ENCODE measurements at regions not wholly inside any gene's neighbourhood (a gene's known extent, or its start where the extent isn't known, plus 50 kb on each side); places are given as distances from the start of the nearest gene placed in this dataset.

DNA sequence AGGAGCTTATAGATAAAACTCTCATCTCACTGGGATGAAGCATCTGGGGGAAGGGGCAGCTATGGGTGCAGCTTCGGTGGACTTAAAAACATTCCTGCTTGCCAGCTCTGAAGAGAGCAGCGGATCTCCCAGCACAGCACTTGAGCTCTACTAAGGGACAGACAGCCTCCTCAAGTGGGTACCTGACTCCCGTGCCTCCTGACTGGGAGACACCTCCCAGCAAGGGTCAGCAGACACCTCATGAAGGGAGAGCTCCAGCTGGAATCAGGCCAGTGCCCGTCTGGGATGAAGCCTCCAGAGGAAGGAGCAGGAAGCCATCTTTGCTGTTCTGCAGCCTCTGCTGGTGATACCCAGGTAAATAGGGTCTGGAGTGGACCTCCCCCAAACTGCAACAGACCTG lies 345.2 kb upstream of the SYT1 start:
- Histone ChIP-seq H3K9ac (no peak overlapping the region), H3K27me3 (ENCODE audit: insufficient read depth) (no peaks in the 10 kb centered on the region), H3K9me2 (no peaks in the 10 kb centered on the region), H3K27ac (ENCODE audit: low read depth in 2 of 2, low read length in 1 of 2) (no peak overlapping the region), H4K20me1 (ENCODE audit: insufficient read depth) (no peaks in the 10 kb centered on the region), H3K79me2 (ENCODE audit: insufficient read depth) (no peaks in the 10 kb centered on the region), H3K4me2 (no peak overlapping the region), H2AFZ (ENCODE audit: low read depth) (no peak overlapping the region), H3K36me3 (replicated peaks in 1 of 2; ENCODE audit: control insufficient read depth in 1 of 2, insufficient read depth in 2 of 2, low read length in 1 of 2) (no peaks in the 10 kb centered on the region), H3F3A (replicated peaks; ENCODE audit: insufficient read depth) (no peaks in the 10 kb centered on the region), H3K9me3 (no peaks in the 10 kb centered on the region), H3K4me1 (ENCODE audit: control insufficient read depth in 1 of 2, insufficient read depth in 2 of 2, low read depth in 1 of 2, low read length in 1 of 2) (no peaks in the 10 kb centered on the region), H3K4me3 (ENCODE audit: low read depth in 2 of 2, low read length in 1 of 2) (no peak overlapping the region)
- DNase-seq, result no peak
- ChIA-PET CTCF (no interaction called here), POLR2A (no interaction called here)
- 47% methylated on average over 3 of the region's 4 CpGs for WGBS (ENCODE audit: low lambda C conversion rate)
- TF ChIP-seq FOXJ3 (CRISPR knock-in tag; IDR thresholded peaks at IDR 0.05) (no peak), SIN3A (IDR thresholded peaks at IDR 0.05; ENCODE audit: borderline replicate concordance, low read depth, low read length) (no peak), FOSL2 (IDR thresholded peaks at IDR 0.05; ENCODE audit: borderline replicate concordance, low read depth) (no peak), NFIC (IDR thresholded peaks at IDR 0.05; ENCODE audit: borderline replicate concordance) (no peak), GABPA (IDR thresholded peaks at IDR 0.05; ENCODE audit: low read depth) (no peak), MEF2A (IDR thresholded peaks at IDR 0.05; ENCODE audit: borderline replicate concordance, low read depth) (no peak), RCOR1 (IDR thresholded peaks at IDR 0.05; ENCODE audit: low read length) (no peak), MXI1 (IDR thresholded peaks at IDR 0.05; ENCODE audit: low read depth, low read length) (no peak), TCF12 (IDR thresholded peaks at IDR 0.05) (no peak), POLR2AphosphoS5 (IDR thresholded peaks at IDR 0.05; ENCODE audit: low read depth, low read length) (no peak), JUND (IDR thresholded peaks at IDR 0.05) (no peak), YY1 (IDR thresholded peaks at IDR 0.05; ENCODE audit: low read depth) (no peak)
- TF ChIP-seq, protein P1, sequence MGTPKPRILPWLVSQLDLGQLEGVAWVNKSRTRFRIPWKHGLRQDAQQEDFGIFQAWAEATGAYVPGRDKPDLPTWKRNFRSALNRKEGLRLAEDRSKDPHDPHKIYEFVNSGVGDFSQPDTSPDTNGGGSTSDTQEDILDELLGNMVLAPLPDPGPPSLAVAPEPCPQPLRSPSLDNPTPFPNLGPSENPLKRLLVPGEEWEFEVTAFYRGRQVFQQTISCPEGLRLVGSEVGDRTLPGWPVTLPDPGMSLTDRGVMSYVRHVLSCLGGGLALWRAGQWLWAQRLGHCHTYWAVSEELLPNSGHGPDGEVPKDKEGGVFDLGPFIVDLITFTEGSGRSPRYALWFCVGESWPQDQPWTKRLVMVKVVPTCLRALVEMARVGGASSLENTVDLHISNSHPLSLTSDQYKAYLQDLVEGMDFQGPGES (IDR thresholded peaks at IDR 0.05; ENCODE audit: low read depth, low read length), result no peak
- TF ChIP-seq, protein P2, sequence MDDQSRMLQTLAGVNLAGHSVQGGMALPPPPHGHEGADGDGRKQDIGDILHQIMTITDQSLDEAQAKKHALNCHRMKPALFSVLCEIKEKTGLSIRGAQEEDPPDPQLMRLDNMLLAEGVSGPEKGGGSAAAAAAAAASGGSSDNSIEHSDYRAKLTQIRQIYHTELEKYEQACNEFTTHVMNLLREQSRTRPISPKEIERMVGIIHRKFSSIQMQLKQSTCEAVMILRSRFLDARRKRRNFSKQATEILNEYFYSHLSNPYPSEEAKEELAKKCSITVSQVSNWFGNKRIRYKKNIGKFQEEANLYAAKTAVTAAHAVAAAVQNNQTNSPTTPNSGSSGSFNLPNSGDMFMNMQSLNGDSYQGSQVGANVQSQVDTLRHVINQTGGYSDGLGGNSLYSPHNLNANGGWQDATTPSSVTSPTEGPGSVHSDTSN (IDR thresholded peaks at IDR 0.05), result no peak
- TF ChIP-seq, protein P3, sequence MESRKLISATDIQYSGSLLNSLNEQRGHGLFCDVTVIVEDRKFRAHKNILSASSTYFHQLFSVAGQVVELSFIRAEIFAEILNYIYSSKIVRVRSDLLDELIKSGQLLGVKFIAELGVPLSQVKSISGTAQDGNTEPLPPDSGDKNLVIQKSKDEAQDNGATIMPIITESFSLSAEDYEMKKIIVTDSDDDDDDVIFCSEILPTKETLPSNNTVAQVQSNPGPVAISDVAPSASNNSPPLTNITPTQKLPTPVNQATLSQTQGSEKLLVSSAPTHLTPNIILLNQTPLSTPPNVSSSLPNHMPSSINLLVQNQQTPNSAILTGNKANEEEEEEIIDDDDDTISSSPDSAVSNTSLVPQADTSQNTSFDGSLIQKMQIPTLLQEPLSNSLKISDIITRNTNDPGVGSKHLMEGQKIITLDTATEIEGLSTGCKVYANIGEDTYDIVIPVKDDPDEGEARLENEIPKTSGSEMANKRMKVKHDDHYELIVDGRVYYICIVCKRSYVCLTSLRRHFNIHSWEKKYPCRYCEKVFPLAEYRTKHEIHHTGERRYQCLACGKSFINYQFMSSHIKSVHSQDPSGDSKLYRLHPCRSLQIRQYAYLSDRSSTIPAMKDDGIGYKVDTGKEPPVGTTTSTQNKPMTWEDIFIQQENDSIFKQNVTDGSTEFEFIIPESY (IDR thresholded peaks at IDR 0.05; ENCODE audit: borderline replicate concordance, low read depth), result no peak

DNA sequence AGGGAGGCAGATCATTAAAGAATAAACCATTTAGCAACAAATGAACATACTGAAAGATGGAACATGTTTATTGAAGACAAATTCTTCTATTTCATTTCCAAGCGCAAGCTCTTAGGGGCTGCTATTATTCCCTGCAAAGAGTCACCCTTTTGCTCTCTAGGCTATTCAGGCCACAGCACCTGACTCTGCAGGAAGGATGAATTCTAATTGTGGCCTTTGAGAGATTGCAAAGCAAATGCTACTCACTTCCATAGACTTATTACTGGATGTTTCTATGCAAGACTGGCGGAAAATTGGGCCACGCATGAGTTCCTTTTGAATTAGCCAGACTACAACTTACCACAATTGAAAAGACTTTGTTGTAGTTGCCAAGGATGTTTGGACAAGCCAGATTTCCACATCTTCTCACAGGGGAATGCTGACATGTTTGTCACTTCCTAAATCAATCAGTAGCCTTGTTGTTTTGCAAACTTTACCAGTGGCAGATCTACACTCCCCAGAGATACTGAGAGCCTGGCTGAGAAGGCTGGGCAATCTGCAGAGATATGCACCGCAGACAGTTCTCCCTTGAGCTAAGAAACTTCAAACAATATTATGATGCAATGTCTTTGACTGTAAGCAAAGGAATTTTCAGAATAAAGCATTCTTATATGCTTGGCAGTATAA lies 334.3 kb upstream of the SYT1 start:
- Histone ChIP-seq H3K4me2 (no peak overlapping the region), H3K4me1 (ENCODE audit: control insufficient read depth in 1 of 2, insufficient read depth in 2 of 2, low read depth in 1 of 2, low read length in 1 of 2) (no peaks in the 10 kb centered on the region), H3K9me3 (no peaks in the 10 kb centered on the region), H3F3A (replicated peaks; ENCODE audit: insufficient read depth) (no peaks in the 10 kb centered on the region), H2AFZ (ENCODE audit: low read depth) (no peak overlapping the region), H3K27me3 (ENCODE audit: insufficient read depth) (no peaks in the 10 kb centered on the region), H3K9me2 (no peaks in the 10 kb centered on the region), H4K20me1 (ENCODE audit: insufficient read depth) (no peaks in the 10 kb centered on the region), H3K79me2 (ENCODE audit: insufficient read depth) (no peaks in the 10 kb centered on the region), H3K27ac (ENCODE audit: low read depth in 2 of 2, low read length in 1 of 2) (no peak overlapping the region), H3K9ac (no peak overlapping the region), H3K36me3 (replicated peaks in 1 of 2; ENCODE audit: control insufficient read depth in 1 of 2, insufficient read depth in 2 of 2, low read length in 1 of 2) (no peaks in the 10 kb centered on the region), H3K4me3 (ENCODE audit: low read depth in 2 of 2, low read length in 1 of 2) (no peak overlapping the region)
- ChIA-PET POLR2A (no interaction called here), CTCF (no interaction called here)
- DNase-seq, result no peak
- 89% methylated on average over 4 of the region's 4 CpGs for WGBS (ENCODE audit: low lambda C conversion rate)
- TF ChIP-seq, protein P4, sequence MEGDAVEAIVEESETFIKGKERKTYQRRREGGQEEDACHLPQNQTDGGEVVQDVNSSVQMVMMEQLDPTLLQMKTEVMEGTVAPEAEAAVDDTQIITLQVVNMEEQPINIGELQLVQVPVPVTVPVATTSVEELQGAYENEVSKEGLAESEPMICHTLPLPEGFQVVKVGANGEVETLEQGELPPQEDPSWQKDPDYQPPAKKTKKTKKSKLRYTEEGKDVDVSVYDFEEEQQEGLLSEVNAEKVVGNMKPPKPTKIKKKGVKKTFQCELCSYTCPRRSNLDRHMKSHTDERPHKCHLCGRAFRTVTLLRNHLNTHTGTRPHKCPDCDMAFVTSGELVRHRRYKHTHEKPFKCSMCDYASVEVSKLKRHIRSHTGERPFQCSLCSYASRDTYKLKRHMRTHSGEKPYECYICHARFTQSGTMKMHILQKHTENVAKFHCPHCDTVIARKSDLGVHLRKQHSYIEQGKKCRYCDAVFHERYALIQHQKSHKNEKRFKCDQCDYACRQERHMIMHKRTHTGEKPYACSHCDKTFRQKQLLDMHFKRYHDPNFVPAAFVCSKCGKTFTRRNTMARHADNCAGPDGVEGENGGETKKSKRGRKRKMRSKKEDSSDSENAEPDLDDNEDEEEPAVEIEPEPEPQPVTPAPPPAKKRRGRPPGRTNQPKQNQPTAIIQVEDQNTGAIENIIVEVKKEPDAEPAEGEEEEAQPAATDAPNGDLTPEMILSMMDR (IDR thresholded peaks at IDR 0.05), result no peak
